SK-N-MC (cell line): ENCODE measurements at regions not wholly inside any gene's neighbourhood (a gene's known extent, or its start where the extent isn't known, plus 50 kb on each side); places are given as distances from the start of the nearest gene placed in this dataset.
"Not testable (repeated sequence)": the region's sequence is repeated elsewhere in the genome, so short reads cannot be mapped to it uniquely, and the experiment has no call there.

Experiments
- DNase-seq: peaks from one replicate; pipeline ENCODE4 v3.0.0-alpha.2; 2011; ENCODE audit warnings: low read depth, low spot score
- H3K27ac ChIP-seq: fragments of 200-600 bp; sonication (generic); 2 replicates; pipeline ENCODE4 v1.5.1; 2016; ENCODE audit warnings: mixed run types
- H3K36me3 ChIP-seq: fragments of 200-600 bp; sonication (generic); 2 replicates; pipeline ENCODE4 v1.6.1; 2017; ENCODE audit warnings: antibody characterized with exemption, low read length, mixed read lengths; ENCODE audit not compliant: insufficient read depth
- H3K4me3 ChIP-seq: fragments of 200-600 bp; sonication (generic); 2 replicates; pipeline ENCODE4 v1.5.1; 2016
- H3K9ac ChIP-seq: fragments of 200-600 bp; sonication (generic); 2 replicates; pipeline ENCODE4 v1.8.0; 2017; ENCODE audit warnings: mixed run types, mixed read lengths; ENCODE audit not compliant: insufficient read length
- H3K9me3 ChIP-seq: fragments of 200-600 bp; sonication (generic); 2 replicates; pipeline ENCODE4 v1.6.1; 2017; ENCODE audit warnings: low read depth, mild to moderate bottlenecking, antibody characterized with exemption, low read length, moderate library complexity, mixed read lengths
- EZH2 ChIP-seq: fragments of 200-600 bp; sonication (generic); IDR thresholded peaks from one replicate; pipeline ENCODE4 v1.6.1; 2017; ENCODE audit warnings: antibody characterized with exemption
- FOXP2 ChIP-seq: optimal IDR thresholded peaks from 2 replicates; pipeline ENCODE3; 2011; ENCODE audit warnings: mild to moderate bottlenecking, moderate library complexity; ENCODE audit not compliant: insufficient read depth; ENCODE audit errors: extremely low read length, control extremely low read depth
- POLR2AphosphoS5 ChIP-seq: IDR thresholded peaks from 2 replicates; pipeline ENCODE4 v1.6.1; 2012; ENCODE audit warnings: mild to moderate bottlenecking, low read depth, low read length, borderline replicate concordance

DNA sequence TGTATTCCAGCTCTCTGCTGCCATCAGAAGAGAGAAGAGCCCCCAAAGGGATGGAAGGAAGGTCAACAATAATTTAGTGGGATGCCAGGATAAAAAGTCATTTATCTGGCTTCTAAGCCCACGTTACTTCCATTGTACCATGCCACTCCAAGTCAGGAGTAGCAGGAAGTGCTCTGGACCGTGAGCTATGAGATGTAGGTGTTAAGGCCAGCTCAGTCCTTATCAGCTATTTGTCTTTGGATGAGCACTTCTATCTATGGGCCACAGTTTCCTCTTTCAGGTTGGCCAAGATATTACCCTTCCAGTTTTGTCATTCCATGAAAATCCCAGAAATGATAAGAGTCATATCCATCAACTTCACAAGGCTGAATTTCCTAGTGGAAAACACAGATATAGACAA is 119.4 kb upstream of the CACUL1 start:
- H3K9ac ChIP-seq: no peak overlapping the region
- TF ChIP-seq POLR2AphosphoS5 (no peak), EZH2 (no peak), FOXP2 (no peak)
- no peak overlapping the region for H3K27ac ChIP-seq
- no peak for DNase-seq
- H3K36me3 ChIP-seq: no peaks in the 10 kb centered on the region
- H3K9me3 ChIP-seq: no peaks in the 10 kb centered on the region
- no peak overlapping the region for H3K4me3 ChIP-seq

DNA sequence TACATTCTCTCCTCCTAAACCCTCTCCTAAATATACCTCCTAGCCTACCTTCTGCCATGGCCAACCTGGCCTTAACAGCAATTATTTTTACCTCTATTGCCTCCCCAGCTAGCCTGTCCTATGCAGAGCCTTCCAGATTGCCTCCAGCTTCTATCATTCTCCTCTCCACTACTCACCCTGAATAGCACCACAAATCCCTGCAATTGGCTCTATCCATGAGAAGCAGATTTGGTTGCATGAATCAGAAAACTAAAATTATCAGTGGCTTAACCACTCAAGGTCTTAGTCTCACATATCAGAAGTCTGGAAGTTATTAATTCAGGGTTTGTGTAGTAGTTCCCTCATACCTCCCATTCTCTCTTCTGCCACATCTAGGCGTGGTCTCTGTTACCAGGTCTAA is 120.3 kb upstream of the CACUL1 start:
- Histone ChIP-seq H3K4me3 (no peak overlapping the region), H3K9me3 (no peaks in the 10 kb centered on the region), H3K9ac (no peak overlapping the region), H3K36me3 (no peaks in the 10 kb centered on the region), H3K27ac (no peak overlapping the region)
- no peak for TF ChIP-seq EZH2
- TF ChIP-seq FOXP2: no peak
- TF ChIP-seq POLR2AphosphoS5: no peak
- no peak for DNase-seq

DNA sequence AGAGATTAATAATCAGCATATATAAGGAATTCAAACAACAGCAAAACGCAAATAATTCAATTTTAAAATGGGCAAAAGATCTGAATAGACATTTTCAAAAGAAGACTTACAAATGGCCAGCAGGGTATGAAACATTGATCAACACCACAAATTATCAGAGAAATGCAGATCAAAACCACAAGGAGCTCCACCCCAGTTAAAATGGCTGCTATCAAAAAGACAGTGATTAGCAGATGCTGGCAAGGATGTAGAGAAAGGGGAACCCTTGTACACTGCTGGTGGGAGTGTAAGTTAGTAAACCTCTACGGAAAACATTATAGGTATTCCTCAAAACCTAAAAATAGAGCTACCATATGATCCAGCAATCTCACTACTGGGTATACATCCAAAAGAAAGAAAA is 128.0 kb upstream of the CACUL1 start:
- no peak for DNase-seq
- no peak for TF ChIP-seq EZH2
- TF ChIP-seq POLR2AphosphoS5: no peak
- no peak for TF ChIP-seq FOXP2
- H3K27ac ChIP-seq: no peak overlapping the region
- no peak overlapping the region for H3K9ac ChIP-seq
- no peak overlapping the region for H3K4me3 ChIP-seq
- H3K9me3 ChIP-seq: no peaks in the 10 kb centered on the region
- H3K36me3 ChIP-seq: no peaks in the 10 kb centered on the region

DNA sequence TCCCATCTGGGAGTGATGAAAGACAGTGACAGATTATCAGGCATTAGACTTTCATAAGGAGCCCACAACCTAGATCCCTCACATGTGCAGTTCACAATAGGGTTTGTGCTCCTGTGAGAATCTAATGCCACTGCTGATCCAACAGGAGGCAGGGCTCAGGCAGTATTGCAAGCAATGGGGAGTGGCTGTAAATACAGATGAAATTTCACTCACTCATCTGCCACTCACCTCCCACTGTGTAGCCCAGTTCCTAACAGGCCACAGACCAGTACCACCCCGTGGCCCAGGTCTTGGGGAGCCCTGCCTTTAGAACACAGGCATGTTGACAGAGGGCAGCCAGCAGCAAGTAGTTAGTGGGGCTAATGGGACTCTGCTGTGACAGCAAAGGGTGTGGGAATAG is 137.3 kb upstream of the NANOS1 start:
- no peak overlapping the region for H3K9ac ChIP-seq
- H3K4me3 ChIP-seq: no peak overlapping the region
- DNase-seq: no peak
- no peaks in the 10 kb centered on the region for H3K9me3 ChIP-seq
- TF ChIP-seq FOXP2 (no peak), EZH2 (no peak), POLR2AphosphoS5 (no peak)
- H3K36me3 ChIP-seq: no peaks in the 10 kb centered on the region
- H3K27ac ChIP-seq: no peak overlapping the region

DNA sequence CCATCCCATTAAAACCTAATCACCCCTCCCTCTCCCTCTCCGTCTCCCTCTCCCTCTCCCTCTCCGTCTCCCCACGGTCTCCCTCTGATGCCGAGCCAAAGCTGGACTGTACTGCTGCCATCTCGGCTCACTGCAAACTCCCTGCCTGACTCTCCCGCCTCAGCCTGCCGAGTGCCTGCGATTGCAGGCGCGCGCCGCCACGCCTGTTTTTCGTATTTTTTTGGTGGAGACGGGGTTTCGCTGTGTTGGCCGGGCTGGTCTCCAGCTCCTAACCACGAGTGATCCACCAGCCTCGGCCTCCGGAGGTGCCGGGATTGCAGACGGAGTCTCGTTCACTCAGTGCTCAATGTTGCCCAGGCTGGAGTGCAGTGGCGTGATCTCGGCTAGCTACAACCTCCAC is 134.6 kb upstream of the NANOS1 start:
- not testable (repeated sequence) for H3K27ac ChIP-seq, H3K4me3 ChIP-seq, H3K9me3 ChIP-seq, H3K36me3 ChIP-seq, DNase-seq, H3K9ac ChIP-seq

DNA sequence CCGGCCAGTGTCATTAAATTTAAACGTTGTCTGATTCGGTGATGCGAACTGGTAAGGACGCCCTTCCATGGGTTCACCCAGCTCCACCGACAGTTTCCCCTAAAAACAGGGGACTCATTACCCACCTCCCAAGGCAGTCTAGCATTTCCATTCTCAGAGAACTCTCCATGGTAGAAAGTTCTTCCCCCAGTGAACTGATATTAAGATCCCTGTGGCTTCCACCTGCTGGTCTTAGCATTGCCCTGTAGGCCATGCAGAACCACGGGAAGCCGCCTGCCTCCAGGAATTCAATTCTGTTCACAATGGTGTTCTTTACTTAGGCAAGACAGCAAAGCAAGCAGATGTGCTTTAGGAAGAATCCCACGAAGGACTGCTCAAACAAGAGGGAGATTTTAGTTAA is 128.9 kb upstream of the NANOS1 start:
- no peaks in the 10 kb centered on the region for H3K9me3 ChIP-seq
- TF ChIP-seq EZH2: no peak
- TF ChIP-seq FOXP2: no peak
- TF ChIP-seq POLR2AphosphoS5: no peak
- no peak overlapping the region for H3K4me3 ChIP-seq
- no peak for DNase-seq
- H3K9ac ChIP-seq: no peak overlapping the region
- H3K36me3 ChIP-seq: no peaks in the 10 kb centered on the region
- H3K27ac ChIP-seq: no peak overlapping the region

DNA sequence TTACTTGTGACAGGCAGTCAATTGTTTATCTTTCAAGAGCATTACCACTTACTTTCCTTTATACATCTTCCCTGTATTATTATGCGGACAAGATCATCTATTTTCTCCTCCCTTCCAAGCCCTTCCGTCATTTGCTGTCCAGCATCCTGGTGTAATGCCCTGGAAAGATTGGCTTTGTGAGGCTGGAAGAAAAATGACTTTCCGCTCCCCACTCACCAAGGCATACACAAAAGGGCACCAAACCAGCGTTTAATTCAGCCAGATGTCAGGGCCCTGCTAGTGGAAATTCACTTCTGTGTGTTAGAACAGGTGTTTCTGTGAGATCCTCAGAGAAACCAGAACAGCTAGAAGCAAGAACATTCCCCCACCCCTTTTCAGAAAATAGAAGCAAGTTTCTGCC is 128.1 kb upstream of the NANOS1 start:
- no peak overlapping the region for H3K27ac ChIP-seq
- no peak overlapping the region for H3K9ac ChIP-seq
- no peak for DNase-seq
- no peaks in the 10 kb centered on the region for H3K36me3 ChIP-seq
- TF ChIP-seq EZH2: no peak
- TF ChIP-seq FOXP2: no peak
- no peak for TF ChIP-seq POLR2AphosphoS5
- H3K9me3 ChIP-seq: no peaks in the 10 kb centered on the region
- no peak overlapping the region for H3K4me3 ChIP-seq

DNA sequence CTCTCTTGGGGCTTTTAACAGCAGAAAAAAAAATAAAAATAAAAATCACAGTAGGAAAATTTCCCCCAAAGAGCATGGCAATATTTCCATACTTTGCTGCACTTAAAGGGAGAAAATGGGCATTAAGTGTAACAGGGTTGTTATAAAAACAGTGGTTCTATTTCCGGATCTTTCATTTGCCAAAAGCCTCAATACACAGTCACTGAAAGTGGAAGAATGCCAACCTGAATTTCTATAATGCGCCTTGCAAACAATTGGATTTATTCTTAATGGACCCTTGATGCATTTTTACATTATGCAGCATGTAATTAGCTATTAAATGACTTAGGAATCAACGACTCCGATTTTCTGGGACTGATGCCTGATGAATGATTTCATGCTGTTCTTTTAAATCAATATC is 127.6 kb upstream of the NANOS1 start:
- no peak for DNase-seq
- H3K4me3 ChIP-seq: no peak overlapping the region
- no peak overlapping the region for H3K9ac ChIP-seq
- no peaks in the 10 kb centered on the region for H3K9me3 ChIP-seq
- TF ChIP-seq POLR2AphosphoS5 (no peak), FOXP2 (no peak), EZH2 (no peak)
- no peak overlapping the region for H3K27ac ChIP-seq
- no peaks in the 10 kb centered on the region for H3K36me3 ChIP-seq

DNA sequence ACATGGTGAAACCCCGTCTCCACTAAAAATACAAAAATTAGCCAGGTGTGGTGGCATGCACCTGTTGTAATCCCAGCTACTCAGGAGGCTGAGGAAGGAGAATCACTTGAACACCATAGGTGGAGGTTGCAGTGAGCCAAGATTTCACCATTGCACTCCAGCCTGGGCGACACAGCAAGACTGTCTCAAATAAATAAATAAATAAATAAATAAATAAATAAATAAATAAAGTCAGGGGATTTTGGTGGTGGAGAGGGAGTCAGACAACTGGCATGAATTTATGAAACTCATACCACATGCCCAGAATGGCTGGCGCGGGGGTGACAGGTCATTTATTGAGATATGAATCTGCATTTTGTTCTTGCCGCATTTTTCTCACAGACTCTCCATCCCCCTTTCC is 126.9 kb upstream of the NANOS1 start:
- DNase-seq, H3K36me3 ChIP-seq, H3K9ac ChIP-seq, H3K4me3 ChIP-seq, H3K9me3 ChIP-seq, H3K27ac ChIP-seq: not testable (repeated sequence)

DNA sequence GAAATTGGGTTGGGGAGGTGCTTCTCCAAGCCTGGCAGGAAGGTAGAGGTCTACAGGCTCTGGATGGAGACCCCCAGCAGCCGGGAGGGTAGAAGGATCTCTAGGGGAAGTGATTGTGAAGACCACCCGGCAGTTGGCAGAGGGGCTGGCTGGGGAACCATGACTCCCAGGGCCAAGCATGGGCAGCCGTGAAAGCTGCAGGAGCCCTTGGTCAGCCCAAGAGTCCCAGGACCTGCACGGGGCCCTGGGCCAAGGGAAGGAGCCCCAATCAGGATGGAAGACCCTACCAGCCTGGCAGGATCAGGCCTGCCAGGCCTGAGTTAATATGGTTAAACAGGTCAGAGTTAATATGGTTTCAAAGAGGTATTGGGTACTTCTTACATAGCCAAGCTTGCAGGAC is 126.3 kb upstream of the NANOS1 start:
- no peak overlapping the region for H3K9ac ChIP-seq
- H3K4me3 ChIP-seq: no peak overlapping the region
- no peak for TF ChIP-seq EZH2
- TF ChIP-seq FOXP2: no peak
- no peak for TF ChIP-seq POLR2AphosphoS5

More for the DNA sequence above, 126.3 kb upstream of the NANOS1 start:
- Histone ChIP-seq H3K27ac (no peak overlapping the region), H3K36me3 (no peaks in the 10 kb centered on the region), H3K9me3 (no peaks in the 10 kb centered on the region)
- no peak for DNase-seq
